HL-60 (cell line): ENCODE measurements at regions not wholly inside any gene's neighbourhood (a gene's known extent, or its start where the extent isn't known, plus 50 kb on each side); places are given as distances from the start of the nearest gene placed in this dataset.

Experiments
- CTCF ChIP-seq: IDR thresholded peaks from one replicate; pipeline ENCODE4 v1.5.1; 2011; ENCODE audit warnings: low read length, control low read depth, inconsistent platforms; ENCODE audit not compliant: insufficient read depth
- GABPA ChIP-seq: IDR thresholded peaks from 2 replicates; pipeline ENCODE4 v1.6.1; 2012; ENCODE audit warnings: low read depth
- POLR2AphosphoS5 ChIP-seq: IDR thresholded peaks from 2 replicates; pipeline ENCODE4 v1.6.1; 2012; ENCODE audit warnings: low read depth
- SPI1 ChIP-seq: IDR thresholded peaks from 2 replicates; pipeline ENCODE4 v1.6.1; 2012; ENCODE audit warnings: low read depth, mild to moderate bottlenecking, borderline replicate concordance

DNA sequence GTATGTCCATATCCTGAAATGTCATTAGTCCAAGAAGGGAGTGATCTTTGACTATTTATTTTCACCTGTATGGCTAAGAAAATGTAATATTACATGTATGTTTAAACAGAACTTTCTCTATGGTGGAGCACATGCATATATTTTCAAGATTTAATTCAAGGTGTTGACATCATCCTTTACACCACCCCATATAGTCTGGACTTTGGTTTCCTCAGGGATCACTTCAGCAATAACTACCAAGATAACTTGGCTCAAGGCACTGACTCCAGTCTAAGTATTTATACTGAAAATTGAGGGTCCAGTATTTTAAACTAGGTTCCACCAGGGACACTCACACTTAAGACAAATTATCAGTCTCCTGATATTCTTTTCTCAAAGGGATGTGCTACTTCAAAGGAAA is 660.6 kb downstream of the EFNB2 start:
- TF ChIP-seq POLR2AphosphoS5 (no peak), CTCF (no peak), GABPA (no peak), SPI1 (no peak)
